ENCODE measurements at regions not wholly inside any gene's neighbourhood (a gene's known extent, or its start where the extent isn't known, plus 50 kb on each side); places are given as distances from the start of the nearest gene placed in this dataset.

- peaks cover 0 to 22% of the 10 kb centered on the region in 2 donors for H3K9me3 ChIP-seq
- no peaks in the 10 kb centered on the region for H3K27me3 ChIP-seq
- intact Hi-C loops (cut with DNase I) = no loop called here
- H3K4me3 ChIP-seq = no peak overlapping the region
- DNase-seq (peak in 1 of 4 donors; percentile 5), ATAC-seq (peak; percentile 21)
- H3K4me1 ChIP-seq = no peaks in the 10 kb centered on the region
- no peak overlapping the region for H3K27ac ChIP-seq
- no peaks in the 10 kb centered on the region for H3K36me3 ChIP-seq
- TF ChIP-seq CTCF (IDR thresholded peaks at IDR 0.05) = no peak
Observed at GRCh38 chr9:38263532-38263931, 129.0 kb upstream of the ALDH1B1 start.

- Histone ChIP-seq H3K4me1 (no peaks in the 10 kb centered on the region), H3K9me3 (peaks cover 0 to 6% of the 10 kb centered on the region in 2 donors), H3K4me3 (no peak overlapping the region), H3K27me3 (no peaks in the 10 kb centered on the region), H3K36me3 (no peaks in the 10 kb centered on the region), H3K27ac (no peak overlapping the region)
- ATAC-seq (no peak), DNase-seq (no peak)
- intact Hi-C loops (cut with DNase I) = no loop called here
- no peak for TF ChIP-seq CTCF (IDR thresholded peaks at IDR 0.05)
Observed at GRCh38 chr9:38259519-38260218, 132.8 kb upstream of the ALDH1B1 start.

GRCh38 chr9:38259056-38259455 lies 133.4 kb upstream of the ALDH1B1 start:
- no peak overlapping the region for H3K4me3 ChIP-seq
- no peaks in the 10 kb centered on the region for H3K36me3 ChIP-seq
- H3K9me3 ChIP-seq = peaks cover 0 to 1% of the 10 kb centered on the region in 2 donors
- no peaks in the 10 kb centered on the region for H3K4me1 ChIP-seq
- no peak for DNase-seq
- H3K27ac ChIP-seq = no peak overlapping the region
- no peaks in the 10 kb centered on the region for H3K27me3 ChIP-seq
- TF ChIP-seq CTCF (IDR thresholded peaks at IDR 0.05) = no peak
- intact Hi-C loops (cut with DNase I) = no loop called here
- ATAC-seq = no peak

DNA sequence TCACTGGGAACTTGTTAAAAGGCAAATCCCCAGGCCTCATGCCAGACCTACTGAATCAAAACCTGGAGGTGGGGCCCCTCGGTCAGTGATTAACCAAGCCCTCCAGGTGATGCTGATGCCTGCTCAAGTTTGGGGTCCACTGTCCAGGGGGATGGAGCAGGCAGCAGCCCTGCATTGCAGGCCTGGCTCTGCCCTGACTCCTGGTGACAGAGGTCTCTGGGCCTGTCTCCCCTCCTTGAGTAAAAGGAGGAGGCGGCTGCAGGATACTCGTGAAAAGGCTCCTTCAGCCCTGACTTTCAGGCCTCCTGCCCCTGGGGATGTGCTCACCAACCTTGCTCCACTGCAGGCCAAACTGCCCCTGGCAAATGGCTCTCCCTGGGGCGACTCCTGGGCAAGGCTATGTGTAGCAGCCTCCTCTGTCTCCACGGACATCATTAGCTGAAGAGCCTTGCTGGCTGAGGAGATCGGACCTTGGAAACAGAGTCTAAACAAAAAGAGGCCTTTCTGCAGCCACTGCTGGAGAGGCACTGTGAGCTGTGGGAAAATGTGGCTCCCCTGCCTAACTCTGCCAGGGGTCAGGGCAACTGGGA lies 134.8 kb upstream of the ALDH1B1 start:
- no peak for TF ChIP-seq CTCF (IDR thresholded peaks at IDR 0.05)
- intact Hi-C loops (cut with DNase I) = no loop called here
- ATAC-seq = no peak
- H3K4me3 ChIP-seq = no peak overlapping the region
- no peaks in the 10 kb centered on the region for H3K27me3 ChIP-seq
- no peak overlapping the region for H3K27ac ChIP-seq
- no peaks in the 10 kb centered on the region for H3K4me1 ChIP-seq
- H3K36me3 ChIP-seq = no peaks in the 10 kb centered on the region
- no peaks in the 10 kb centered on the region for H3K9me3 ChIP-seq
- DNase-seq = no peak

DNA sequence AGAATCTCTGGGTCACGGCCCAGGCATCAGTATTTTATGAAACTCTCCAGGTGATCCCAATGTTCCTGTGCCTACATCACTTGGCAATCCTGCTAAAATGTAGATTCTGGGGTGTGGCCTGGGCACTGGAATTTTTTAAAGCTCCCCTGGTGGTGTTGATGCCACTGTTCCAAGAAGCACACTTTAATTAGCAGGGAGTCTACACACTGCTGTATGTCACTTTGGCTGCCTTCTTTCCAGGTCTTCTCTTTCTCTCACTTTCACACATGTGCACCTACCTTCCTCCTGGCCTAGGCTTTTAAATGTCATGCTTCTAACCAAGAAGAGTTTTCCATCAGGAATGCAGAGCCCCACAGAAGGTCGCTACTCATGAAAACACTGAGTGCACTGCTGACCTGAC lies 136.0 kb upstream of the ALDH1B1 start:
- no peaks in the 10 kb centered on the region for H3K4me1 ChIP-seq
- ATAC-seq = no peak
- DNase-seq = no peak
- TF ChIP-seq CTCF (IDR thresholded peaks at IDR 0.05) = no peak
- intact Hi-C loops (cut with DNase I) = no loop called here
- H3K36me3 ChIP-seq = no peaks in the 10 kb centered on the region
- no peak overlapping the region for H3K4me3 ChIP-seq
- no peaks in the 10 kb centered on the region for H3K9me3 ChIP-seq
- H3K27ac ChIP-seq = no peak overlapping the region
- H3K27me3 ChIP-seq = no peaks in the 10 kb centered on the region

Measured in left lung (tissue), 4 donors.